Right kidney (tissue), 1 donor: ENCODE measurements at regions not wholly inside any gene's neighbourhood (a gene's known extent, or its start where the extent isn't known, plus 50 kb on each side); places are given as distances from the start of the nearest gene placed in this dataset.
A peak's percentile ranks its signal among the peaks of the same experiment; 100 is the strongest.

Source experiments
- DNase-seq: peaks from one replicate; pipeline ENCODE4 v3.0.0-alpha.2; 2016

DNA sequence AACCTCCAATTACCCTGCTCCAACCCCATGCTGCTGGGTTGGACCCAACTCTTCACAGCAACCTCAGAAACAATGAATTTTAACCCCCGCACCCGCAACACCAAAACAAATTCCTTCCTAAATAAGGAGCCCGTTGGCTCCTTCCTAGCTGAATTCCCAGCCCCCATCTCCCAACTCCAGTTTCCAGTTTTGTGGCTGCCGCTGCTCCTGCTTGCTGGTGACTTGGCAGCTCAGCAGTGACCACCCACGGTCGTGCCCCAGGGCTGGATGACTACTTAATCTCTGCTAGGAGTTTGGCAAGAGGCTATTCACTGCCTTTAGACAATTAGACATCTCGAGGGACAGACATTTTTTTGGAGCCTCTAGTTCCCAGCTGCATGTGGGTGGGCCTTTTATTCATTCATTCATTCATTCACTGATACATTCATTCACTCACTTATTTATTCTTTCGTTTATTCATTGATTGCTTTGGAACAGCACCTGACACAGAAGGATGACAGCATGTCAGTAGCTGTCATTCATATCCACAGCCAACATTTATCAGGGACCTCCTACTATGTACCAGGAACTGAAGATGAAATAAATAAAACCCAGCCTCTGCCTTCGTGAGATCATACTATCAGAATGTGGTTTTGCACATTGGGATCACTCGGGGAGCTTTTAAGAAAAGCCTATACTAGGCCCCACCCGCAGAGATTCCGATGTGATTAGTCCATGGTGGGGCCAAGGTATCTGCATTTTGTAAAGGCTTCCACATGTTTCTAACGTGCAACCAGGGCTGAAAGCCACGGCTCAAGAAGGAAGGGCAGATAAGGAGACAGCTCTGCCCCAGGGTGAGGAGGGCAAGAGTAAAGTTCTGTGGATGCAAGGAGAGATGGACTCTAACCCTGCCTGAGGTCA lies 256.5 kb downstream of the SHQ1 start:
- peak; percentile 42 for DNase-seq

DNA sequence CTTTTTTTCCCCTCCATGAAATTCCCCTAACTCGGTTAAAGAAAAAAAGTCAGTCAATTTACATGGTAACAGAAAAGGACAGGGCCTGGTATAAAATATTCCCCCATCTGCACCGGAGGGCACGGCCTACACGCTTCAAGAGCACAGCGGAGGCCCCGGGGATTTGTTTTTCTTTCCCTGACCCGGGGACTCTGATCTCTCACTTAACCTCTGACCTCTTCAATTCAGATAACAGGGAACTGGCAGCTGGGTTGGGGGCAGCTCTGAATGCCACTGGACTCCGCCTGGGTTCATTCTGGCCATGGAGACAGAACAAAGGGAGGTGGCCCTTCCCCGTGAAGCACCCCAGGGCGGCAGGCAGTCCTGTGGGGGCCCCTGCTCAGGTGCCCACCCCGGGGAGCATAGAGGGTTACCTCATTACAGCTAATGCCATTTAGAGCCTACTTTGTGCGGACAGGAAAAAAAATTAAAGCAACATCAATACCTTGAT lies 257.5 kb downstream of the SHQ1 start:
- DNase-seq = no peak

DNA sequence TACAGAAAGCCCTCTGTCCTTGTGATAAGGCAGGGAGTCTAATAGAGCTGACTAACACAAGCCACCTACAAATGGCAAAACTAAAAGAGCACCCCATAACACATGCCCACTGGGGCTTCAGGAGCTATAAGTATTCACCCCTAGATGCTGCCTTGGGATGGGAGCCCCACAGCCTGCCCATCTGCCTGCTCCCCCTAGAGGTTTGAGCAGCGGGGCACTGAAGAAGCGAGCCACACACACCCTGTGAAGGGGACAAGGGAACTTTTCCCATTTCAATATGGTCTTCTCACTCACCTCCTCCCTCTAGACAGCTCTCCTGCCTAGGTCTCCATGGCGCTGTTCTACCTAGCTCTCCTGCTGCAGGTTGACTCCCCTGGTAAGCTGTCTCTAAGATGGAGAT lies 261.0 kb downstream of the SHQ1 start:
- DNase-seq = no peak

DNA sequence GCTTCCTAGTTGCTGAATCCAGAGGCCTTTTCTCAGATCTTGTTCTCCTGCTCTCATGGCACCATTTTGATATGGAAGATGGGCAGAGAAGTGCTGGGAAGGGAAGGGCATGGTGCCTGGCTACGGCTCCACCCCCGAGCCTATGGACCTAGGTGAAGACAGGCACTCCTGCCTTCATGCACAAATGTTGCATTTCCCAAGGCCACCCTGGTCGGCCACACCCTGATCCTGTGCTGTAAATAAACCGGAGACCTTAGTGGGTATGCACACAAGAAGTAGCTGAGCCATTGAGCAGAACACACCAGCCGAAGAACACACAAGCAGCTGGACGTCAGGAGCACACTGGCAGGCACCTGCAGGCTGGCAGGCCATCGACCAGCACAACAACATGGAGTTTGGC lies 261.6 kb downstream of the SHQ1 start:
- DNase-seq = no peak

DNA sequence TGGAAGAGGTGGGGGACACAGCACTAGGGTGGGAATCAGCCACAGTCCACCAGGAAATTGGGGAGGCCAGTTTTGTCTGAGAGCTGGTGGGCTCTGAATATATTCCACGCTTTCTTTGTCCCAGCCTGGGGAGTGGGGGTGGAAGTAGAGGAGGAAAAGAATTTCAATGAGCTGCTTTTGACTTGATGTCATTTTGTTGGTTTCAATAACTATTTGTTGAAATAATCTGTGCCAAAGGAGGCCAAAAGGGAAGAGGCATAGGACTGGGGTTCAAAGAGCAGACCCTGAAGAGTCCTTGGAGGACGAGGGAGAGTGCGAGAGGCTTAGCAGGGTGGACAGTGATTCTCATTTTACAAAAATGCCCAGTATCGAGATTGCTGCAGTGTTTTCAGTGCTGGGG lies 262.3 kb downstream of the SHQ1 start:
- DNase-seq = no peak

DNA sequence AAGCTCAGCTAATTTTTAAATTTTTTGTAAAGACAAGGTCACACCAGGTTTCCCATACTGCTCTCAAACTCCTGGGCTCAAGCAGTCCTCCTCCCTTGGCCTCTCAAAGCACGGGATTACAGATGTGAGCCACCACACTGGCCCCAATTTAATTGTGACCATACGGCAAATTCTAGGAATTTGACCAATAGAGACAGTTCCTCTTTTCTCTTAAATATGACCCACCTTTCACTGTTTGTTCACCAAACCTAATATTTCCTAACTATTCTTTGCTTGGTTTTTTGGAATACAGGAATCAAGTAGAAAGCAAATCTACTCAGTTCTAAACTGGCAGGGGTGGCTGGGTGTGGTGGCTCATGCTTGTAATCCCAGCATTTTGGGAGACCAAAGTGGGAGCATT lies 264.0 kb downstream of the SHQ1 start:
- no peak for DNase-seq

DNA sequence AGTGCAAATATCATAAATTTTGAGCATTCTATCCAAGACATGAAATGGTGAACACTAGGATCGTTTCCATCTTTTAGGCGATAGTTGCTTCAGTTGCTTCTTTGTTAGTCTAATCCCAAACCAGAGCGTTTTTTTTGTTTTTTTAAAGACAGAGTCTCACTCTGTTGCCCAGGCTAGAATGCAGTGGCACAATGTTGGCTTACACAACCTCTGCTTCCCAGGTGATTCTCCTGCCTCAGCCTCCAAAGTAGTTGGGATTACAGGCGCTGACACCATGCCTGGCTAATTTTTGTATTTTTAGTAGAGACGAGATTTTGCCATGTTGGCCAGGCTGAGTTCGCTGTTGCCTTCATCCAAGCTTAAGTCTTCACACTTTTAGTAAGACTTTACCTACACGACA lies 265.3 kb downstream of the SHQ1 start:
- DNase-seq = no peak

DNA sequence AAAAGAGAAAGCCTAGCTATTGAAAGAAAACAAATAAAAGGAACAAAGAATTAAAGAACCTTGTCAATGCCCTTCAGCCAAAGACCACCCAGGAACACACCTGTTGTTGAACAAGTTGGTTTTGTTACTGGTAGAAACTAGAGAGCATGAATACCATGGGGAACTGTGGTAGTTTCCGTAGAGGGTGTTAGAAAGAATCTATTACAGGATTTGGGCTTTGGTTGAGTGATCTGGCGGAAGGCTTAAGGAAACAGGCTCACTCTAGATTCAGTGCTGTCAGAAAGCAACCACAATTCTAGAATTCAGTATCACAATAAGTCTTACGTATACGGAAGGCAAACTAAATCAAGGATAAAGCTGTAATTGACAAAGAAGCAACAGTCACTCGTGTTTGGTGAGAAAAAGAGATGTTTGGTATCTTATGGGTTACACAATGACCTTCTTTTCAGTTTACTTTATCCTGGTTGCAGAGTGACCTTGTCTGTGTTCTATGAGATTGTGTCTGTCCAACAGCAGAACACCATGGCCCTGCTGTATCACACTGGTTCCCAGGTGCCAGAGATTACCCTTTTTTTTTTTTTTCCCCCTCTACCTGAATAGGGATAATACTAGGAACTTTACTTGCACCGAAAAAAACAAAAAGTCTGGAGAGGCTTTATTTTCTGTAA lies 265.9 kb downstream of the SHQ1 start:
- no peak for DNase-seq

DNA sequence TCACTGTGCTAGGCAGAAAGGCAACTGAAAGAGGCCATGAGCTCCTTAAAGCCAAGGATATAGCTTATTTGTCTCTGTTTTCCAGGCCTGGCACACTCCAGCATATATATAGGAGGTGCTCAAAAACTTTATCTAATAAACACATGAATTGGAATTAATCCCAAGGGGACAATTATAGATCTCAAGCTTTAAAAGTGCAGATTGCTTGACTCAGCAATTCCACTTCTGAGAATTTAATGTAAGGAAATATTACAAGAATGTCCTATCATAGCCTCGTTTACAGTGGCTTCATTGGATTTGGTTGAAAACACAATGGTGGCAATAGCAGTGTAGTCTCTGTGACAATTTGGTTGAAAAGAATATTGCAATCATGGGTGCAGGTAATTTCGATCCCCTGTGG lies 267.3 kb downstream of the SHQ1 start:
- no peak for DNase-seq

DNA sequence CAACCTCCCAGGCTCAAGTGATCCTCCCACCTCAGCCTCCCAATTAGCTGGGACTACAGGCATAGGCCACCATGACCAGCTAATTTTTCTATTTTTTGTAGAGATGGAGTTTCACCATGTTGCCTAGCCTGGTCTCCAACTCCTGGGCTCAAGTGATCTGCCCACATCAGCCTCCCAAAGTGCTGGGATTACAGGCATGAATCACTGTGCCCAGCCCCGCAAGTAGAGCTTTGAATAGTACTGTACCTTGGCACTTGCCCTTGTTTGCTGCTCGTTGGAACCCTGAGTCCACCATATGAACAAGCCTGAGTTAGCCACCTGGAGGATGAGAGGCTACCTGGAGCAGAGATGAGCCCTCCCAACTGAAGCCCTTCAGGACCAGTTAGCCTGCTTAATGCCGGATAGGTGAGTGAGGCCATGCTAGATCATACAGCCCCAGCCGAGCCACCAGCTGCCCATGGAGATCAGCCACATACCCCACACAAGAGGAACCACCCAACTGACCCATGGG lies 267.9 kb downstream of the SHQ1 start:
- no peak for DNase-seq

DNA sequence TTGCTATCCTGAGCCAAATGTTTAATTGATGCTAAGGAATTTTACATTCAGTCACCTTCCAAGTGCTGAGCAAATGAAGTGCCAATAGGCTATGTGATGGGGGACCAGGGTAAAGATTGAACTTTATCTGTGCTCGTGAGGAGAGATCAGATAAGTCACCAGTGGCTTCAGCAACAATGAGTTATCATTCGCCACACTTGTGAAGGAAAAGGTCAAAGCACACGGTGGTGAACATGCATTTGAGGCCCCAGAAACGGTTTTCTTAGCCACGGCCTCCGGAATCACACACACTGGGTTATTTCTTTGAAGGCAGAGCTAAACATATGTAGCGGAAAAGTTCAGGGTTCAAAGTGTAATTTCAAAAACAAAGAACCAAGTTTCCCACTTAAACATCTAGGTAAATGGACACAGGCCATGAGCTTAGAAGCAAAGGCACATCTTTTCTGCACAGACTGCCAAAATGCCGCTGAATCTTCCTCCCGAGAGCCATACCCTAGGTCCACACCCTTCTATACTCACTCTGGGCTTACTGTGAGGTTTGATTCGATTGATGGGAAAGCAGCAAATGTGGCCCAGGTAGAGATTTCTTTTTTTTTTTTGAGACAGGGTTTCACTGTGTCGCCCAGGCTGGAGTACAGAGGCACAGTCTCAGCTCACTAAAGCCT lies 268.5 kb downstream of the SHQ1 start:
- no peak for DNase-seq

DNA sequence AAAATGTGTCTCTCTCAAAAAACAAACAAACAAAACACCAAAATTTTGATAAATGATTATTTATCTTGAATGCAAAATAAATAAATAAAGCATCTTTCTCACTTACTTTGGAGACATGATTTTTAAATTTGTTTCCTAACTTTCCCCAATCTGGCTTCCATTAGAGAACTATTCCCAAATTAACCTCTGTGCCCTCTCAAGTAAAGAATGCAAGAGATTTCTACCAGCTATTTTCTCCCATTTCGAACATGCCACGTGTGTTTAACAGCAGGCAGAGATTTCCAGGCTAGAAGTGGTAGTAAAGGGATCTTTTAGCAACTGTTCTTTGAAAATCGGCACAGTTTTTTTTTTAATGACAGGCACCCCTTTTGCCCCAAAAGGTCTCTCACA lies 269.1 kb downstream of the SHQ1 start:
- no peak for DNase-seq

DNA sequence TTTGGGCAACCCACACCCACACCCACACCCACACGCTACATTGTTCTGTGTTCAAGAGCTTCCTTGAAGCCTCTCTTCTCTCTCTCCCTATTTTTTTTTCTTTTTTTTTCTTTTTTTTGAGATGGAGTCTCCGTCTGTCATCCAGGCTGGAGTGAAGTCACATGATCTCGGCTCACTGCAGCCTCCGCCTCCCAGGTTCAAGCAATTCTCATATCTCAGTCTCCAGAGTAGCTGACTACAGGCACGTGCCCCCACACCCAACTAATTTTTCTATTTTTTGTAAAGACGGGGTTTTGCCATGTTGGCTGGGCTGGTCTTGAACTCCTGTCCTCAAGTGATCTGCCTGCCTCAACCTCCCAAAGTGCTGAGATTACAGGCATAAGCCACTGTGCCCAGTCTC lies 271.1 kb downstream of the SHQ1 start:
- DNase-seq = no peak

DNA sequence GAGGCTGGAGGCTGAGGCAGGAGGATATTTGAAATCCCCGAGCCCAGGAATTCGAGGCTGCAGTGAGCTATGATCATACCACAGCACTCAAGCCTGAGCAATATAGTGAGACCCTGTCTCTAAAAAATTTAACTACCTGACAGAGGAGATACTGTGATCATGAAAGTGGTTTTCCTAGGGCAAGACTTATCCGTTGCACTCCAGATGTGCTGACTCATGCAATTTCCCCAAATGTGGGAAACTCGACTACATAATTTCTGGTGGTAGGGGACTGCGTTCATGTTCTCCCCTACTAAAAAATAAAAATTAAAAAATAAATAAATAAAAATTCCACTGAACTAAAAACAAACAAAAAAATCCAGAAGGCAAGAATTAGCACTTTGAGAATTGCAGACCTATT lies 271.7 kb downstream of the SHQ1 start:
- no peak for DNase-seq

DNA sequence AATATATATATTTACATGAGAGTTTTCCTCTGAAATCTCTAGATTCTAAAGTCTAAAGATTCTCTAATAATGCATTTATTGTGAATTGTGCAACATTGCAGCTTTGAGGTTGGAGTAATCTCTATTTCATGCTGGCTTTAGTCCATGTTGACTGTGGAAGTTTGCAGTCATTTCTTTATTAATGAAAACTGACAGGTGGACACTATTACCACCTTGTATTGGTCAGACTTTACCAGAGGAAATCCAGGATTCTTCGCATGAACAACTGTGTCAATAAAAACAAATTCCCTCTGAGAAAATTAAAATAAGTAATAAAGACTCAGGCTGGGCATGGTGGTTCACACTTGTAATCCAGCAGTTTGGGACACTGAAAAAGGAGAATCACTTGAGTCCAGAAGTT lies 274.1 kb downstream of the SHQ1 start:
- DNase-seq = no peak

DNA sequence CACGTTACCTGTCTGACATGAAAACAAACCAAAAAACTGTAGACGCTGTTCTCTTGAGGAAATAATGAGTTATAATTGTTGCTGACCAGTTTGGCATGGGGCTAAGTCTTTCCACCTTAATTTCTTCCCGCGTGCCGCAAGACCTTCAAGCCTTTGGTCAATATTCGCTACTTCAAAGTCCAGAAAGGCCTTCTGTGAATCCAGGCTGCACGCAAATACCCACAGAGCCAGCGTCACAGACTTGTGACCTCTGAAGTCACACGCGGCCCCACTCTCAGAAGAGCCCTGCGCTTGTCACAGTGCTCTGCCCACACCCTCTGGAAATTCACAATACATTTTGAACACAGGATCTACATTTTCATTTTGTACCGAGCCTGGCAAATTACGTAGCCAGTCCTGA lies 275.2 kb downstream of the SHQ1 start:
- no peak for DNase-seq

DNA sequence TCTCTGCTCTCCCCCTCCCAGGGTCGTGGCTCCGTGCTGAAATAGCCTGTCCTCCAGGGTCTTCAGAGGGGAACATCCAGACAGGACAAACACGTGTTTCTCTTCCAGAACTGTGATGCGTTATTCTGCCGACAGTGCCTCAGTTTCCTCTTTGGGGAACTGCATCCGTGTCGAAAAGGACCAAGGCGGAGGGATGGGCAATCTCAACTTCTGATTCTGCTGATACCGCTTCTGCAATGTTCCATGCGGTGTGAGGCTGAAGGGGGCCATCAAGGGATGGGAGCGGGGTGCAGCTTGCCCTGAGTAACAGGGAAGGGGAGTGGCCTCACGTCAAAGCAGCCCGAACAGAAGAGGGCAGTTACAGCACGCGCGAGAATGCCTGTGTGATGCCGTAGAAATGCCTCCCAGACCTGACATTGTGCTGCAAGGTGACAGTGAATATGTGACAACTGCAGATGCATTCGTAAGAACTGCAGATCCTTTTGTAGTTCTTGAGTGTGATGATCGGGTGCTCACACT lies 275.7 kb downstream of the SHQ1 start:
- DNase-seq = no peak

DNA sequence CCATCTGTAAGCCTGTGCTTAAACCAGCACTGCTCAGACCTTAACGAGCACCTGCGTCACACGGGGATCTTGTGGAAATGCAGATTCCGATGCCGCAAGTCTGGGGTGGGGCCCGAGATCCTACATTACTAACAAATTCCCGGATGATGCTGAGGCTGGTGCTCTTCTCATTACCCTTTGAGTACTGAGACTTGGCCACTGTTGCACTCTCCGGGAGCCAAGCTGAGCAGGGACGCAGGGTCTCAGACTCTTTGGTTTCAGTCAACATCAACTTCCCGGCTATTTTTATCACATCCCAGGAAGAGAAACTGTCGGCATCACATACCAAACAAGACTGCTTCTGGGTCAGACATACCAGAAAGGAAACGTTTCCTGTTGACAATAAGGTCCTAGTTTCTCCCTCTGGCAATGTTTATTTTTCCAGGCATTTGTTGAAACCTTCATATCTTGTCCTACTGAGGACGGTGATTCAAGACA lies 276.6 kb downstream of the SHQ1 start:
- DNase-seq = no peak

DNA sequence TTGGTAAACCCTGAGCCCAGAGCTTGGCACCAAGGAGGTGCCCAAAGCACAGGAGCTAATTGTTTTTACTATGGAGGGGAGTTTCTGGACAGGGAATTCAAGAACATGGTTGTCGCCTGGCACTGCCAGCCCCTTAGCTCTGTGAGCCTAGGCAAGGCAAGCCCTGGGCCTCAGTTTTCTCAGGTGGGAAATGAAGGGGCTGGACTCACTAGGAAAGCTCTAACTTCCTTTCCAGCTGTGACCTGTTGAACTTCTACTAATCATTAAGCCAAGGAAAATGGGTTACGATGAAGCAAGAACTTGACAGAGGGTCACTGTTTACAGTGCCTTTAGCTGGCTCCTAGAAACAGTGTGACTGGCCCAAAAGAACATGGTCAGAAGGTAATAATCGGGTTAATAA lies 277.2 kb downstream of the SHQ1 start:
- no peak for DNase-seq

DNA sequence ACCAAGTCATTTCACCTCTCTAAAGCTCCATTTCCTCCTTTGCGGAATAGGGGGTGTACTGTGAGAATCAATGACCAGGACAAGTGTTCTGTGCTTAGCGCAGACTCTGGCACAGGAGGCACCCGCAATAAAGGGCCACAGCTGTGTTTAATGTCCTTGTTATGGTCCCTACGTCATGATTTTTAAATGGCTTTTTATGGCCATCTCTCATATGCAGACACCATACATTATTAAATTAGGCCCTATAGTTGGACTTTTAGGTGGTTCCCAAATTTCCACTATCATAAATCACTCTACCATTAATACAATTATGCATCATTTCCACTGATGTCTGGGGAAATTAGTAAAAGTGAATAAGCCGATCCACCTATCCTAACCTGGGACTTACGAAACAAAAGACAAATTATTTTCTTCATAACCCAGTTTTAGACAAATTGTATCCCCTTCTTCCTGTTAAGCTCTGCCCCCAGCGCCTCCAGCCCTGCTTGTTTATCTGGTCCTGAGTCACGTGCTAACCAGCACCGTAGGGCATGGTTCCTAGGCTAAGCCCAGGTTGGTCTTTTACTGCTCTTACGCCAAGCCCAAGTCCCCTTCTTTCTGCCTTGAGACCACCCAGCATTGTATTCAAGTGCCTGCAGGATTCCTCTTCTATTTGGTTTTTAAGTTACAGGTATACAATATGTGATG lies 278.3 kb downstream of the SHQ1 start:
- no peak for DNase-seq

DNA sequence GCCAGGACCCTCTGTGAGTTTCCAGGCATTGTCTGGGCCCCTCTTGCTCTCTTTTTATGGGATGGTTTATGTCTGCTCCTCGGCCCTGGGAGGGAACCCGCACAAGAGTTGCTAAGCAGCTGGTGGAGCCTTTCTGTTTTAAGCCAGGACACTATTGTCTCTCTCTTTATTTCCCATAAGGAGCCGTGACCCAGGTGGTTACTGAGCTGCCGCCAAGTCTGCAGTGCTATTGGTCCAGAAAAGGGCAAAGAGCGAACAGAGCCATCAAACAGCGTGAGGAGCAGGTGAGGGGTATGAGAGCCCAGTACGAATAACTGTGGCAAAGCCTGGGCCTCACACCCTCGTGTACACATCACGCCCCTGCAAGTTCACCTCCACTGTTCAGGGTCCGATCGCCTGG lies 280.2 kb downstream of the SHQ1 start:
- no peak for DNase-seq

DNA sequence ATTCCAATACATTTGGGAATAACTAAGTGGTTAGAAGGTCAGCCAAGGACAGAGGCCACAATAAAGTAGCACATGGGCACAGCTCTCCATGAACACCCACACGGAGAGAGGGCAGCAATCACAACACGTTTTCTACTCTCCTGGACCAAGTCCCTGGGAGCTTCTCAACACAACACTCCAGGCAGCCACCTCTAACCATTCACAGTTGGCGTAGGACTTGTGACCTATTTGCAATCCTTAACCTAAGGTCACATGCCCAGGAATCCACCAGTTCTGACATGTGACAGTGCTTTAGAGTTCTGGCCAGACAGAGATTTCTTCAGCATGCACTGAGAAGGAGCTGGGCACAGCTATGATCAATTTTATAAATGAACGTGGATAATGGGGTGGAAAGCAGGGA lies 280.8 kb downstream of the SHQ1 start:
- no peak for DNase-seq
